ENCODE measurements at regions not wholly inside any gene's neighbourhood (a gene's known extent, or its start where the extent isn't known, plus 50 kb on each side); places are given as distances from the start of the nearest gene placed in this dataset.

- H3K79me1 ChIP-seq (ENCODE audit: low read depth in 1 of 2, low read length in 2 of 2), result no peaks in the 10 kb centered on the region
- no peak overlapping the region for H2BK15ac ChIP-seq (ENCODE audit: low read depth, low read length)
- no peak for TF ChIP-seq MAZ (IDR thresholded peaks at IDR 0.05; ENCODE audit: borderline replicate concordance, low read depth, low read length)
- no peak for TF ChIP-seq NFE2L2 (IDR thresholded peaks at IDR 0.05; ENCODE audit: low read depth, low read length)
- TF ChIP-seq RFX5 (IDR thresholded peaks at IDR 0.05; ENCODE audit: low read depth, low read length), result no peak
- H3K4me2 ChIP-seq (ENCODE audit: low read depth, low read length), result no peak overlapping the region
- H3K23ac ChIP-seq (ENCODE audit: low read depth, low read length), result no peak overlapping the region
- BruUV-seq (replicated peaks), result no TSS peak
- H3K9me3 ChIP-seq (ENCODE audit: control insufficient read depth, insufficient read depth, low read length), result no peaks in the 10 kb centered on the region; the same call in 1 of the 2 replicates
- intact Hi-C loops (cut with micrococcal nuclease) (no loop called here), dilution Hi-C loops (cut with HindIII; ENCODE audit: low sequenced_read_pairs, unreplicated experiment) (no loop called here), in situ Hi-C loops (cut with MboI; ENCODE audit: low sequenced_read_pairs) (no loop called here)
- no peaks in the 10 kb centered on the region for H4K20me1 ChIP-seq (ENCODE audit: insufficient read depth, low read length)
- no peaks in the 10 kb centered on the region for H3K4me1 ChIP-seq (ENCODE audit: control insufficient read depth, insufficient read depth, low read length)
- H3K36me3 ChIP-seq (ENCODE audit: control insufficient read depth, insufficient read depth, low read length), result no peaks in the 10 kb centered on the region
- H3K4me3 ChIP-seq (ENCODE audit: insufficient read depth, low read depth, low read length), result no peak overlapping the region
- H3K9ac ChIP-seq (ENCODE audit: low read depth, low read length), result no peak overlapping the region
- no peak overlapping the region for H2AK9ac ChIP-seq (replicated peaks; ENCODE audit: low read depth, low read length, poor library complexity)
- no peak overlapping the region for H2BK20ac ChIP-seq (ENCODE audit: low read depth, low read length)
- H3K27me3 ChIP-seq (ENCODE audit: control insufficient read depth, insufficient read depth, low read length), result no peaks in the 10 kb centered on the region
- no peak overlapping the region for H3K4ac ChIP-seq (ENCODE audit: low read depth, low read length)
- WGBS, 2 experiments (ENCODE audit: extremely low coverage in 2 of 2, insufficient read length in 1 of 2), result 80% methylated on average over 1 of the region's 6 CpGs; no CpG with 5 or more reads in 1 of the 2 experiments
- H2BK5ac ChIP-seq (ENCODE audit: low read depth, low read length, poor library complexity, severe bottlenecking), result no peak overlapping the region
- ATAC-seq (ENCODE audit: low read depth) (no peak), DNase-seq (no peak)
- CTCF ChIA-PET, result no interaction called here
- no peak overlapping the region for H2AFZ ChIP-seq (replicated peaks; ENCODE audit: low read length, poor library complexity)
- no peak overlapping the region for H4K5ac ChIP-seq (ENCODE audit: low read depth, low read length)
- no peak overlapping the region for H3K27ac ChIP-seq (ENCODE audit: insufficient read depth, low read length)
- no peak overlapping the region for H3K18ac ChIP-seq (ENCODE audit: low read depth, low read length)
- no peak overlapping the region for H3K14ac ChIP-seq (replicated peaks; ENCODE audit: low read depth, low read length)
- no peak overlapping the region for H2AK5ac ChIP-seq (ENCODE audit: low read depth, low read length)
- POLR2A ChIA-PET (ENCODE audit: unreplicated experiment), result no interaction called here
- no peak overlapping the region for H4K8ac ChIP-seq (ENCODE audit: low read depth in 2 of 2, low read length in 2 of 2)
- no peak overlapping the region for H2BK120ac ChIP-seq (ENCODE audit: low read depth, low read length)
- H3K56ac ChIP-seq (ENCODE audit: extremely low read depth, insufficient read depth, low read length), result no peak overlapping the region
- H4K91ac ChIP-seq (ENCODE audit: insufficient read depth, low read depth, low read length), result no peak overlapping the region
- H3K9me1 ChIP-seq (ENCODE audit: insufficient read depth, low read length), result no peaks in the 10 kb centered on the region
These were observed 72.6 kb upstream of the PGBD5 start for GRCh38 chr1:230498704-230499103.
